ENCODE measurements at regions not wholly inside any gene's neighbourhood (a gene's known extent, or its start where the extent isn't known, plus 50 kb on each side); places are given as distances from the start of the nearest gene placed in this dataset.

- TF ChIP-seq POLR2A (IDR thresholded peaks at IDR 0.05; ENCODE audit: low read length) (no peak), GATA1 (IDR thresholded peaks at IDR 0.05; ENCODE audit: low read depth, low read length) (no peak)
Observed at GRCh38 chr7:25056368-25056767, 68.7 kb downstream of the CYCS start.
